ENCODE measurements at regions not wholly inside any gene's neighbourhood (a gene's known extent, or its start where the extent isn't known, plus 50 kb on each side); places are given as distances from the start of the nearest gene placed in this dataset.

- no peaks in the 10 kb centered on the region for H3K9me3 ChIP-seq (ENCODE audit: low read length)
These were observed 49.8 kb upstream of the DUSP5 start for GRCh38 chr10:110447886-110448285.

More at GRCh38 chr10:110447886-110448285, 49.8 kb upstream of the DUSP5 start:
- H3K36me3 ChIP-seq (ENCODE audit: insufficient read depth, low read length) = no peaks in the 10 kb centered on the region
- no peak overlapping the region for H3K9ac ChIP-seq (ENCODE audit: low read length)
- H3K27me3 ChIP-seq (ENCODE audit: control insufficient read depth in 1 of 2, insufficient read depth in 2 of 2, low read length in 2 of 2) = no peaks in the 10 kb centered on the region
- H3K4me1 ChIP-seq (ENCODE audit: insufficient read depth, low read length) = no peaks in the 10 kb centered on the region
- no peak overlapping the region for H3K4me3 ChIP-seq (ENCODE audit: low read depth in 1 of 2, low read length in 2 of 2)
- no peak overlapping the region for H3K27ac ChIP-seq (ENCODE audit: low read depth, low read length)
